Cardiac muscle cell (in vitro differentiated cells and primary cell): ENCODE measurements at regions not wholly inside any gene's neighbourhood (a gene's known extent, or its start where the extent isn't known, plus 50 kb on each side); places are given as distances from the start of the nearest gene placed in this dataset.
A peak's percentile ranks its signal among the peaks of the same experiment; 100 is the strongest.

Experiments used
- DNase-seq, 2 donors: peaks; one replicate each; pipeline versions ENCODE4 v3.0.0 to v3.0.0-alpha.2; 2010 to 2017; ENCODE audit warnings: low read depth in 1 of 2, low spot score in 1 of 2
- H3K27ac ChIP-seq: fragments of 200-600 bp; sonication (generic); 2 replicates; pipeline ENCODE4 v1.5.1; 2016
- H3K27me3 ChIP-seq: fragments of 200-600 bp; sonication (generic); 2 replicates; pipeline ENCODE4 v1.6.0; 2016; ENCODE audit warnings: control low read depth
- H3K36me3 ChIP-seq: fragments of 200-600 bp; sonication (generic); 2 replicates; pipeline ENCODE4 v1.5.1; 2016; ENCODE audit warnings: control low read depth
- H3K4me1 ChIP-seq: fragments of 200-600 bp; sonication (generic); 2 replicates; pipeline ENCODE4 v1.8.1; 2017; ENCODE audit warnings: low read depth, mild to moderate bottlenecking, mixed run types
- H3K4me3 ChIP-seq: fragments of 200-600 bp; sonication (generic); 2 replicates; pipeline ENCODE4 v1.5.1; 2016; ENCODE audit warnings: mild to moderate bottlenecking
- H3K9me3 ChIP-seq: fragments of 200-600 bp; sonication (generic); 2 replicates; pipeline ENCODE4 v1.5.1; 2017; ENCODE audit warnings: low read depth, mild to moderate bottlenecking, control low read depth
- CTCF ChIP-seq: IDR thresholded peaks from 2 replicates; pipeline ENCODE4 v1.5.1; 2012; ENCODE audit warnings: low read depth, mild to moderate bottlenecking, low read length

- DNase-seq: no peak
- peaks cover 18% of the 10 kb centered on the region for H3K4me1 ChIP-seq
- H3K36me3 ChIP-seq: no peaks in the 10 kb centered on the region
- H3K27ac ChIP-seq: no peak overlapping the region
- TF ChIP-seq CTCF: no peak
- H3K4me3 ChIP-seq: no peak overlapping the region
- no peaks in the 10 kb centered on the region for H3K27me3 ChIP-seq
- no peaks in the 10 kb centered on the region for H3K9me3 ChIP-seq
Measured at GRCh38 chr12:46553911-46554310, 181.3 kb upstream of the SLC38A2 start.

DNA sequence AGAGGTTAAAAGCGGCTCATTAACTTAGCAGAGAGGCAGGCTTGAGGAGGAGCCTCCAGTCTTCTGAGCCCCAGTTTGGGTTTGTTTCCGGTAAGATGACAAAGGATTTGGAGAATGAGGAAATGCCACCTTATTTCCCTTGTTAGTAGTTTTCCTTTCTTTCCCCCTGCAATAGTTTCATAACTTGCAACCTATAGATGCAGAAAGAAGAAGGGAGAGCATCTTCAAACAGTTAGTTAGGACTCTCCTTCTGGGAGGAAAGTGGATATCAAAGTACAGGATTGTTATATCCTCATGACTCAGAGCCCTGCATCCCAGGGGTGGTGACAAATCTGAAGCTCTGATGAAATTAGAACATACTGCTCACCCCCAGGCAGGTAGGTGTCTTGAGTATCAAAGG, 180.7 kb upstream of the SLC38A2 start:
- H3K4me1 ChIP-seq: peaks cover 24% of the 10 kb centered on the region
- no peaks in the 10 kb centered on the region for H3K9me3 ChIP-seq
- no peak overlapping the region for H3K4me3 ChIP-seq
- H3K27me3 ChIP-seq: no peaks in the 10 kb centered on the region
- H3K36me3 ChIP-seq: no peaks in the 10 kb centered on the region
- H3K27ac ChIP-seq: no peak overlapping the region
- no peak for TF ChIP-seq CTCF
- peak in 1 of 2 donors; percentile 45 for DNase-seq

GRCh38 chr12:46550266-46550879, 177.8 kb upstream of the SLC38A2 start:
- Histone ChIP-seq H3K36me3 (no peaks in the 10 kb centered on the region), H3K4me1 (peaks cover 14% of the 10 kb centered on the region), H3K4me3 (no peak overlapping the region), H3K9me3 (no peaks in the 10 kb centered on the region), H3K27me3 (no peaks in the 10 kb centered on the region), H3K27ac (no peak overlapping the region)
- no peak for DNase-seq
- TF ChIP-seq CTCF: no peak

DNA sequence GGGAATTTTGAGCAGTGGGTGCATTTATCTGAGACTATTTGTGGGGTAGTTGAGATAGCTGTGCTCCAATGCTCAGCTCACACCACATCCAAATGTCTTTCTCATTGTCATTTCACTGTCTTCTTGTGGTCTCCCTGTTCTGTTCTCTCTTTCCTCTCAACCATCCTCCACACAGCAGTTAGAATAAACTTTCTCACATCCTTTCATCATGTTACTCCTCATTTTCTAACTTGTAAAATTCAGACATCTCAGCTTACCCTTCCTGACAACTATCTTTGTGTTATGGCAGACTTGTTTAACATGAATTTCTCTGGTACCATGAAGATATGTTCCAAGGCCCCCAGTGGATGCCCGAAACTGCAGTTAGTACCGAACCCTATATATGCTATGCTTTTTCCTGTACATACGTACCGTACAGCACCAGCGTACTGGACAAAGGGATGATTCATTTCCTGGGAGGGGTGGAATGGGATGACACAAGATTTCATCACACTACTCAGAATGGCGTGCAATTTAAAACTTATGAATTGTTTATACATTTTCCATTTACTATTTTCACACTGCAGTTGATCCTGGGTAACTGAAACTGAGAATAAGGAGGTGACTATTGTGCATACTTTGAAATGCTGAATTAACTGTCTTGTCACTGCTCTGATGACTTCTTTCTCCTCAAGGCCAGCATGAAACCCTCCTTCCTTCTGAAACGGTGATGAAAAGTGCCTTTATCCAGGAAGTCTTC, 177.1 kb upstream of the SLC38A2 start:
- no peak for TF ChIP-seq CTCF
- Histone ChIP-seq H3K9me3 (no peaks in the 10 kb centered on the region), H3K27ac (no peak overlapping the region), H3K27me3 (no peaks in the 10 kb centered on the region), H3K4me3 (no peak overlapping the region), H3K4me1 (peaks cover 11% of the 10 kb centered on the region), H3K36me3 (no peaks in the 10 kb centered on the region)
- peak in 1 of 2 donors; percentile 89 for DNase-seq

DNA sequence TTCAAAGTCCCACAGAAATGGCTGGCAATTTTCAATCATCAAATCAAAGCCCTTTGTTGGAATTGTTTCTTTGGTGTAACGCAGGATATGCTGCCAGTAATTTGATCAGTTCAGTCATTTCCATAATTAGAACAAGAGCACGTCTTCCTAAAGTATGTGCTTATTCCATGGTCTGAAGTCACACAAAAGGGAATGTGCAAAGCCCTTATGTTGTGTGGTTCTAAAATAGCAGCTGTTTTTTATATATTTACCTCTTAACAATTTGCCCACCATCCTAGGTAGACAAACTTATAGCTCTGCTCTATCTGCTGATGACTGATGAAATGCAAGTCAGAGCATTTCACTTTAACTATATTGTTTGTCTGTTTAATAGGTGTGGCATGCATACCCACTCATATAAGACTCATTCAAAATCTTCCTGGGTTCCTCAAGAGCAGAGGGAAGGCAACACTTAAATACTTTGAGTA, 176.1 kb upstream of the SLC38A2 start:
- no peak for DNase-seq
- Histone ChIP-seq H3K4me1 (peaks cover 11% of the 10 kb centered on the region), H3K36me3 (no peaks in the 10 kb centered on the region), H3K27me3 (no peaks in the 10 kb centered on the region), H3K4me3 (no peak overlapping the region), H3K9me3 (no peaks in the 10 kb centered on the region), H3K27ac (peak overlapping the region; percentile 35)
- no peak for TF ChIP-seq CTCF
